Hippocampal formation (tissue), 2 donors: ENCODE measurements at regions not wholly inside any gene's neighbourhood (a gene's known extent, or its start where the extent isn't known, plus 50 kb on each side); places are given as distances from the start of the nearest gene placed in this dataset.

Experiments used
- DNase-seq, 2 donors: peaks; one replicate each; lab custom pipeline; 2025; lab: John Stamatoyannopoulos, UW

DNA sequence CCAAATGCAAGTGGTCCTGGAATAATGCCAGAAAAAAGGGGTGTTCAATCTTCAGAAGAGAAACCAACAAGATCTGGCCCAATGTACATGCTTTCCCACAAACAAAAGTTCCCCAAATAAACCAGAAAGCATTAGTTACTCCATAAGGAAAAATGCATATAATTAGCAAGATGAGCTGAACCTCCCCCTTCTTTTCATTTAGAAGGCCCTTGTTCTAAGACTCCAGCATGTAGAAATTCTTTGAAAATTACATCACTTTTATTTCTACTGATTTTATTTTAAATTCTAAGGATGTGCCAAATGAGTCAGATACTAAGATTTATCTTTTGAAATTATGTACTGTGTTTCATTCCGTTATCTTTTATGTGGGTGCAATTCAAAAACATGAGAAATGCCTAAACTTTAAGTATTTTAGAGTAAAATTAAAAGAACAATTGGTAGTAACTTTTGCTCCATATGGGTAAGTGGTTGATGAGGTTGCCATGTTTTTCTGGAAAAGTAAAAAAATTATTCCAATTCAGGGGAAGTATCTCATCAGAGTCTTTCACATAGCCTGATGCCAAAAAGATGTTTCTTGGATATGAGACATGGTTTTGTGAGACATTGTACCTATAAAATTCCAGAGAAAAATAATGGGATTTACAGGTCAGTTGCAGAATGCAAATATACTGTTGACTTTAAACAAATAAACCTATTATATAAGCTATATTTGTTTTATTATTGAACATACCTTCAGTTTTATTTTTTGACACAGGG lies 106.5 kb upstream of the CCDC112 start:
- no peak for DNase-seq

DNA sequence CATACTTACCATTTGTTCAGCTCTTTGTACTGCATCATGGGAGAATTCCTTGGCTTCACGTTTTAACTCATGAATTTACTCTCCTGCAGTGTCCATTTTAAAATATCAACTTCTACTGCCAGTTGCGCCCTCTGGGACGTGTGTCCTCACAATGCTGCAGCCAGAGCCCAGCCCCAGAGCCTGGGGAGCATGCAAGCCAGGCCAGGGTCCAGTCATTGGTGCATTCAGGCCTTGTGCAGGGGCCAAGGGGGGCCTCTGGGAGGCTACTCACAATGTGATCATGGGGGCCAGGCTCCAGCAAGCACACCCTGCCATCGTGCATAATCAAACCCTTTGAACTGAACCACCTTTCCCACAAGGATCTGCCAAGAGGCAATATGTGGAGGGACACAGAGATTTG lies 105.6 kb upstream of the CCDC112 start:
- no peak for DNase-seq

DNA sequence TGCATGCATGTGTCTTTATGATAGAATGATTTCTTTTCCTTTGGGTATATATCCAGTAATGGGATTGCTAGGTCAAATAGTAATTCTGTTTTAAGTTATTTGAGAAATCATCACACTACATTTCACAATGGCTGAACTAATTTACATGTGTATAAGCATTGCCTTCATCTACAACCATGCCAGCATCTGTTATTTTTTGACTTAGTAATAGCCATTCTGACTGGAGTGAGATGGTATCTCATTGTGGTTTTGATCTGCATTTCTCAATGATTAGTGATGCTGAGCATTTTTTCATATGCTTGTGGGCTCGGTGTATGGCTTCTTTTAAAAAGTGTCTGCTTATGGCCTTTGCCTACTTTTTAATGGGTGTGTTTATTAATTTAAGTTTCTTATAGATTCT lies 102.3 kb upstream of the CCDC112 start:
- DNase-seq: no peak

DNA sequence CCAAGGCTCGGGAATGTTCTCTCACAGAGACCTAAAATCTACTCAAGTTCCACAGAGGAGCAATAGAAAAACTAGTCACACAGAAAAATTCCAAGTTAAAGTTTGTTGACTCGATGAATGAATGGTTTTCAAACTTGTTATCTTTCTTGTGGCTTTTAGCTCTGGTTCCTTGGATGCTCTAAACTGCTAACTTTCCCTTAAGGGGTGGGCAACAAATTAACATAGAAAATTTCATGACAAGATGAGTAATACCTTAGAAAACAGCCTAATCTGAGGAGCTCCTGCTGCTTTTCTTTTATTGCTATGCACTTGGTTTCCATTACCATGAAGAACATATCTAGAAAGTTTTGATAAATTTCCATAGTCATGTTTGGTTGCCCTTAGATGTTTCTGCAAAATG lies 100.2 kb upstream of the CCDC112 start:
- no peak for DNase-seq

DNA sequence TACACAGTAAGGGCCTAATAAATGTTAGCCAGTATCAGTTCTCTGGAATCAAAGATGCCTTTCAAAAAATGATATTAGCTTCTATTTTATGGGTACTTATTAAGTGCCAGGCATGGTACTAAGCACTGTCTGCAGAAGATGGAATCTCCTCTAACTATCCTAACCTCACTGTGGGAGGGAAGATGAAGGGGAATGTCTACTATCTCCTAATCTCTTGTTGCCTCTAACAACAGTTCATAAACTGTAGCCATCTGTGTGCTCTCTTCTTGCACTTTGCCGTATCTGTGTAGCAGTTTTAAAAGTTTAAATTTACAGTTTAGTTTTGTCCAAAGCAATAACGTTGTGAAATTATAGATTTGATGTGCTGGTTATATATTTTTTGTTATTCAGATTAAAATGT lies 99.6 kb upstream of the CCDC112 start:
- DNase-seq: no peak

DNA sequence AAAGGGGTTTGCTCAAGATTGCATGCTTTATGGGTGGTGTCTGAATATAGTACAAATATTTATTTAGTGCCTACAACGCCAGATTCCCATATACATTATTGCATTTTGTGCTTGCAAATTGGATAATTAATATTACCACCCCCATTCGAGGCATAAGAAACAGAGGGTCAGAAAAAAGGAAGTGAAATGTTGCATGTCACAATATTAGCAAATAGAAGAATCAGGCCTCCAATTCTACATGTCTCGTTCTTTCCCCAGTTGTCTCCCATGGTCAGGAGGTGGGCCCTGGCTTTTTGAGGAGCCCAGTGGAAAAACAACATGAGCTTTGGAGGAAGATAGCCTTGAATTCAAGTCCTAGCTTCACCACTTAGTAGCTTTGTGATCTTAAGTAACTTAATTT lies 98.1 kb upstream of the CCDC112 start:
- no peak for DNase-seq

DNA sequence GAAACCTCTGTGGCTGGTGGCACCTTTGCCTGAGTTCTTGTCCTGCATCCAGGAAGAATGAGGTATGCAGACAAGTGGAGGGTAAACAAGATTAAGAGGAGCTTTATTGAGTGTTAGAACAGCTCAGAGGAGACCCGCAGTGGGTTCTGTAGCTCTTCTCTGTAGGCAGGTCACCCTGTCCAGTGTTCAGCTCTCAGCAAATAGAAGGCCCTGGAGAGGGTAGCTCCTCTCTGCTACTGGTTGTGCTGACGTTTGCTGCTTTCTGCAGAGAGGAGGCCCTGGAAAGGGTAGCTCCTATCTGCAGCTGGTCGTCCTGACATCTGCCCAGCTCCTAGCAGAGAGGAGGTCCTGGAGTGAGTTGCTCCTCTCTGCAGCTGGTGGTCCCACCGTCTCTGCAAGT lies 96.8 kb upstream of the CCDC112 start:
- DNase-seq: no peak

DNA sequence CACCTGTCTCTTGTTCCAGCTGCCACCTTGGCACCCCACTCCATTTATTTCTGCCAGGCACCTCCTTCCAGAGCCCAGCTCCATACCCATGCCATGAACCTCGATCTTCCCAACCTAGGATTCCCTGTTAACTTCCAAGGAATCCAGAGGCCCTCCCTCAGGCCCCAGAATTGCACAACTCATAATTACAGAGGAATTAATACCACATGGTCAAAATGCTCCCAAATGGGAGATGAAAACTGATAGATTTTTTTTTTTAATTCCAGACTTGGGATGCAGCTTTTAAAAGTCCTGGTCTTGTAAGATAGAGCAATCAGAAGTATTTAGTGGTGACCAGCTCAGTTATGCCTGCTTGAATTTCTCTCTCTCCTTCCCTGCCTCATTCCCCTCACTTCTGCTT lies 96.2 kb upstream of the CCDC112 start:
- no peak for DNase-seq

DNA sequence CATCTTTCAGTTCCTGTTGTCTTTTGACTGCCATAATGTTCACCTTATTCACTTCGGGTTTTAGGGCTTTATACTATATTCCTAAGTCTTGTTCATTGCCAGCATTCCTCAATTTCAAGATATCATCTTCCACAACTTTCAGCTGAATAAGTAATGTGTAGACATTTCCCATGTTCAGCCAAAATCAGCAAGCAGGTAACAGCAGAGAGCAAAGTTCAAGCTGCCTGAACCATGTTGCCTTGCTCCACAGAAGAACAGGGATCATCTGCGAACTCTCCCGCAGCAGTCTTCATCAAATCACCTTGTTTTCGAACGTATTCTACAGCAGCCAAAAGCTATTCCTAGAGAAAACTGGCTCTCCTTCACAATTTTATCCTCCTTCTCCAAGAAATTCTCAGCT lies 95.3 kb upstream of the CCDC112 start:
- DNase-seq: no peak

DNA sequence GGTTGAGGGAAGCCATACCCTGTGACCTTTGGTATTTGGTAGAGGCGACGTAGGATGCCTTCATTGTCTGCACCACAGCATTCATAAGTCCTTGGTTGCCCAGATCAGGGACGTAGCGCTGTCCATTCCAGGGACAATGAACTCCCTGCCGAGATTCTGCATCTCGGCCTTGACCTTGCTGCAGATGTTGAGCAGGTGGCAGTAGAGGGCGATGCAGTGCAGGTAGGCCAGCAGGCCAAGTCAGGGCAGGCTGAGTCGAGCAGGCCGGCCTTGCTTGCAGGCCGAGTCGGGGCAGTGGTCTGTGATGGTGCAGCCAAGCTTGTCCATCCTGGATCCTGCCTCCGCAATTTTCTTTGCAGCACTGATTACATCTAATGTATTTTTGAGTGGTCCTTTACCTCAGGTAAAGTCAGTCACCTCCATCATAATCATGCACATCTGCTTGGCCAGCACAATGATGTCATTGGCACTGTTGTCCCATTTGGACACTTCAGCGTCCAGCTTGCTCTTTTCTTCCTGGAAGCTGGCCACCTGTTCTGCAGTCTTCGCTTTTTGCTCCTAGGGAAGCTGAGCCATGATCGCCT lies 93.4 kb upstream of the CCDC112 start:
- no peak for DNase-seq

DNA sequence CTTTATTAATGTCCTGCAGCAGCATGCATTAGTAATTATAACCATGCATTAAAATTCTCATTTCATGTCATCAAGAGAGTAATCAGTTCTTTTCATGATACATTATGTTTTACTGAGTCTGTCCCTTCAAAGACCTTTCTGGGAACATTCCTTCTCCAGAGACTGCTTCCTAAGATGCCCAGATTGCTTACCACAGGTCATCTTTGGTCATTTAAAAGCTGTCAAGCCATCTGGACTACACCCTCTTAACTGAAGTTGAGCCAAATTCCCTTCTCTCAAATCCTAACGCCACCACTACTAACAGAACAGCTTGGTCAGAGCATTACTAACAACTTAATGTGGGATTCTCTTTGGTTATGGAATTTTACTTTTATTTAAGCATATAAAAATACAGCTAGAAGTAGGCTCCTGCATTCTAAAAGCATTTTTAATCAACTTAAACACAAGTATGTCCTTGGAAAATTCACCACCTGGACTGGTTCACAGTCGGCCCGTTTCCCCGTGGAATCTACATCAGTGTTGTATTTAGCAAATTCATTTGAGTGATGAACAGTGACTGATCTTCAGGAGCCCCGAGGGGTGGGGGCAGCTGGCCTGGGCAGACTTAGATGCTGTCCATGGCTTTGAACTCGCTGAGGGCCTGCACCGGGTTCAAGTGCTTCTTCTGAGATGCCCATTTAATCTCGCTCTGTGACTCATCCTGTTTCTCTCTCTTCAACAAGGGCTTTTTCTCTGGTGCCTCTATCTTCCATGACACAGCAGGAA lies 92.8 kb upstream of the CCDC112 start:
- DNase-seq: no peak

DNA sequence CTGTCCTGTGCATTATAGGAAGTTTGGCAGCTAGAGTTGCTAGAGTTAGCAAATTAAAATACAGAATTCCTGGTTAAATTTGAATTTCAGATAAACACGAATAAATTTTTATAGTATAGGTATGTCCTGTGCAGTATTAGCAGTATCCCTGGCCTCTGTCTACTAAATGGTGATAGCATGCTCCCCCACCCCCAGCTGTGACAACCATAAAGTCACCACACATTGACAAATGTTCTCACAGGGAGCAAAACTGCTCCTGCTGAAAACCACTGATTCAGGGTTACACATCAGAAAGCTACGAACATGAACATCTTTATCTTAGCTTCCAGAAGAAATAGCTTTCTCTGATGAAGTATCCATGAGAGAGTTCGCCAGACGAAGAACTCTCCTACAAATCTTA lies 91.8 kb upstream of the CCDC112 start:
- no peak for DNase-seq

DNA sequence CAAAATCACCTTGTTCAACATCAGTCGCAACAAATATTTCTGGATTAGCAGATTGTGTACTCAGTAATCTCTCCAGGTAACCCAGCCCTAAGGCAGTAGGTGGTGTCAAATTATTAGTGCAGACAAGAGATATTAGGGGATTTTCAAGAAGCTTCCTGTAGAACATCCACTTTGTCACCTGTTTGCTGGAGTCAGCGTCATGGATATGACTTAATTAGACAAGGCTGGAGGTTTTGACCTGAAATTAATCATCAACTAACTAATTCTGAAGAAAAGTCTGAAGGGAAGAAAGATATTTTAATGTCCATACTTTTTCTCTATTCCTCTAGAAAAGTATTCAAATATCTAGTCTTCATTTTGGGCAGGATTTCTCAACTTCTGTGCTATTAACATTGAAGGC lies 91.4 kb upstream of the CCDC112 start:
- DNase-seq: no peak

DNA sequence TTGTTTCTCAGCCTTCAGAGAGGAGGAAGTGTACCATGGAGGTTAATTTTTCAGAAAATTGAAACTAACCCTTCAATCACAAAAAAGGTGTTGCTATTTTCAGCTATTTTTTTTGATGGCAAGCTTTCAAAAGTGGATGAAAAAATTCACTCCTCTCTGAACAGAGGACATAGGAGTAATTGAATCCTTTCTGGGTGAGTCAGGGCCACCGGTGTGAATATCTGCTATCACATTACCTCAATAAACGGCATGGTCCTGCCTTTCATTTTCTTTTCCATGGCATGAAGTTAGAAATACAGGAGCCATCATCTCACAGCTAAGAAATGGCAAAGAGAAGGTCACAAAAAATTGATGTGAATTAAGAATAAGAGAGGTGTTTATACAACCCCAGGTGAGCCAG lies 90.2 kb upstream of the CCDC112 start:
- DNase-seq: no peak

DNA sequence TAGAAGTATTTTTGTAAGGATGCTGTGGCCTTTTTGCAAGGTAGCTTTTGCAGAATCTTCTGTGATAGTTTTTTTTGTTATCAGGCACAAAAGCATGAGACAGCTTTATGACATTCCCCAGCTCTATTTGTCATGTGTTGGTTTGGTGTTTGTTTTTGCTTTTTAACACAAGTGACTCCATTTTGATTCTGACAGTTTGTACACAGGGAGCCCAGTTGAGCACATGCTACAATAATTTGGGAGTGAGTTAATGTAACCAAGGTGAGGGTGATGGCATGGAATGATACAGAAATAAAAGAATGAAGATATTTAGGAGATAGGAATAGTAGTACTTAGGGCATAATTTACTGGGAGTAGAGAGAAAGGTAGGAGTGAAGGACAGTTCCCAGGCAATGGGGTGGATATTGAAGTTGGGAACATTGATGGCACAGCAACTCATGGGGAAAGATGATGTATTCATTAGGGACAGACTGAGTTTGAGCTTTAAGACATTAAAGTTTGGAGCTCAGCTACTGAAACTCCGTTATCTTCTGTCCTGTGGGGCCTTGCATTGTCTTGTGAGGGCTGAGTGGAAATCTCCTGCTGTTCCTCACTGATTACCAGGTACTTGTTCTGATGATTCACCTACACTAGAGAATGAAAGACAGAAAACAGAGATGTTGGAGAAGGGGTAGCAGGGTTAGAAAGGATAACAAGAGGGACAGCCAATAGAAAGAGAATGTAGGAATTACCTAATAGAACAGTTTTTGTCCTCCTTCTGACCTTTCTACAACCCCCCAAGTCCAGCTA lies 88.3 kb upstream of the CCDC112 start:
- DNase-seq: no peak

DNA sequence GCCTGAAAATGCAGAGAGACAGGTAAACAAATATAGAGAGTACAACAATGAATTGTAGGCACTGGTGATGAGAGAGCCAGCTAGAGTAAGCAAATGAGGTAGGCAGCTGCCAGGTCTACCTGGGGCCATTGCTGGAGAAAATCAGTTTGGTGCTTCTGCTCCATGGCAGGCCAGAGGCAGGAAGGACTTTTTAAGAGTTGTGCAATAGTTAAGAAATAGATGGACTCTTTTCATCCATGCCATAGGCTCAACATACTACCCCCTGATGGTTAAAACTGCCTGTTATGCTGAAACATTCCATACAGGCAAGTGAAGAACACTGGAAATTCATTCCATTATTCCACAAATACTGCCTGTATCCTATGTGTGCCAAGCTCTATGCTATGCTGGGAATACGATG lies 86.5 kb upstream of the CCDC112 start:
- DNase-seq: no peak

DNA sequence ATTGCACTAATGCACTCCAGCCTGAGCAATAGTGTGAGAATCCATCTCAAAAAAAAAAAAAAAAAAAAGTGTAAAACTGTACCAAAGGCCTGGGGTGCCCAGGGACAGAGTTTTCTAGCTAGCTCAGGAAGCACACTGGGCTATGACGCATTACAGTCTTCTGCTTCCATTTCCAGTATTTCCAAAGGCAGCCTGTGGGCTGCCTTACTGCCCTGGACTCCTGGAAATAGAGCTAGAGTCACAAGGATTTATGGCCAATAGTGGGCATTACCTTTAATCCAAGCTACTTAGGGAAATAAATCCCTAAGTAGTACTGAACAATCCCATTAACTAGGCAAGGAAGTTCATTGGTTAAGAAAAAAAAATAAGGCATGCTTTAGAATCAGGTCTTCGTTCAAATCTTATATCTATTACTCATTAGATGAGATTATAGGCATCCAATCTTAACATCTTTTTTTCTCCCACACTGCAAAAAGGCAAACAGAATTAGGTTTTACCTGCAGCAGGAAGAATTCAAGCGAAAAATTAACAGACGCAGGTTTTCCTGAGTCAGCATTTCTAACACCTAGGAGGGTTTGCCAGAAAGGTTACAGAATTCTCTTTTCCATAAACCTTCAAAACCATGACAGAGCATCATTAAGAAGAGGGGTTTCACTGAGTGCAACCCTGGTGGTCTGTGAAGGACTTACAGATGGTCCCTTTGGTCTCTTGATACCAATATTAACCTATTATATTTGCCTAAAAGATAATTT lies 85.6 kb upstream of the CCDC112 start:
- no peak for DNase-seq

DNA sequence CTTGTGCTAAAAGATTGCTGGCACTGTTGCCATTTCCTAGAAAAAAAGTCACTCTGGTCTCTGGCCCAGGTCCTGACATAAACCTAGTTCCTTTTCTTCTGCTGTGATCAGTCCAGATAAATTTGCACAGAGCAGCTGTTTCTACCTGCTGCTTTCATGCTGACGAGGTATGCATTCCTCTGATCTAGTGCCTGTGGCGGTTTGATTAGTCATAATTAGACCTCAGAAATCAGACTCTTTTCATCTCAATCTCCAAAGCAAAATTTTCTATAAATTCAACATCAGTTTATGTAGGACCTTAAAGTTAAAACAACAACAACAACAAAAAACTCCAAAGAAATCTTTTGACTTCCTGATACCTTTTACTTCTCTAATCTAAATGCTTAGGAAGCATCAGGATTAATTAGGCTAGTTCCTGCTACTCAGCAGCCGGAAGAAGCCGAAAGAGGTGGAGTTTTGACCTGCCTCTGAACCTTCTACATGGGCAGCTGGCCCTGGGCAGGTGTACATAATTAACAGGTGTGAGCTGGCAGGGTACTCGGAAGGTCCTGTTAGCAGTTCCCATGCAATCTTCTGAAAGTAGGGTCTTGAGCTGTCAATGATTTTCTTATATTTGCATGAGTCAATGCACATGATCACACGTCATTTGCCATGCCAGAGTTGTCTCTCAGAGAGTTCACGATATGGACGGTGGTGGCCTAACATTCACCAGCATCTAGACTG lies 83.3 kb upstream of the CCDC112 start:
- no peak for DNase-seq

DNA sequence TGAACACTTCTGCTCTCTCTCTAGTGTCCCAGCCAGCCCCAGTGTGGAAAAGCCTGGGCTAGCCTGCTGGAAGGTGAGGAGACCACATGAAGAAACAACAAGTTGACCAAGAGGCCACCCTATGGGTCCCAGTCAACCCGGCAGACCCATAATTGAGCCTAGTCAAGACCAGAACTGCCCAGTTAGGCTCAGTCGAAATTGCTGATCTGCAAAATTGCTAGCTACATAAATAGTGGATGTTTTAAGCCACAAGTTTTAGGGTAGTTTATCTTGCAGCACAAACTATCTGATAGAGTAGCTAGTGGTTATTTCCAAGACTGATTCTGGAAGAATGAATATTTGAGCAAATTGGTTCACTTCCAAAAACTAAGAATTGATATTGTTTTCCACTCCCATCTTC lies 82.3 kb upstream of the CCDC112 start:
- DNase-seq: no peak

DNA sequence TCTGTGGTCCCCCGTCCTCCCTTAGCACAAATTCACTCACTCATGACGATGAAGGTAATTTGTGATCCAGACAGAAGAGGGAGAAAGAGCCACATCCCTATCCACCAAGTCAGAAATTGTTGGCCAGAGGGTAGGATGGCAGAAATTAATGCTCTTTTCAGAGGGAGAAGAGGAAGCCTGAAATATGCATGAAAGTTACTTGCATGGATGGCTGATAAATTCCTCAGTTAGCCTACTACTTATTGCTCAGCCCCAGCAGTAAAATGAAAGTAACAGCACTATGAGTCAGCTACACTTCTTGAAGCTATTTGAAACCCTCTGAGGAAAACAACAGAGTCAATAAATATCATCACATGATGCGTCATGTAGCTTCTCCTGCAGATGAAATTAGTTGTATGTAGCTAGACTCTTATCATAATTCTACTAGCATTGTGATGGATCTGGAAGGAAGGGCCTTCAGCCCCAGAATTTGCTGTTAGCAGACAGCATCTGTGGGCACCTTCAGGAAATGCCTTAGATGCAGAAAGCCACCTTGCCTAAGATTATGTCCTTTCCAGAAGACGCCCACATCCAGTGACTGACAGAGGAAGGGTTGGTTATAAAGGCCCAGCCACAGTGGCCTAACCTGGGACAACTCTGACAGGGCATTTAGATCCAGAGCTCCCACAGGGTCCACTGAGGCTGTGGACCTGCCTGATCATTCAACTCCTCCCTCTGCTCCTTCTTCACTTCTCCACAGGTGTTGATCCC lies 81.2 kb upstream of the CCDC112 start:
- DNase-seq: peak in 1 of 2 donors; percentile 2
